ENCODE measurements at regions not wholly inside any gene's neighbourhood (a gene's known extent, or its start where the extent isn't known, plus 50 kb on each side); places are given as distances from the start of the nearest gene placed in this dataset.

GRCh38 chr16:52035436-52035835, 511.5 kb downstream of the TOX3 start:
- no peak overlapping the region for H3K27ac Mint-ChIP-seq
- TF ChIP-seq CTCF (IDR thresholded peaks at IDR 0.05): no peak
- no peak overlapping the region for H3K4me3 Mint-ChIP-seq
- H3K27me3 Mint-ChIP-seq (ENCODE audit: insufficient read depth): no peaks in the 10 kb centered on the region
- H3K36me3 Mint-ChIP-seq (ENCODE audit: low read depth): no peaks in the 10 kb centered on the region
- H3K9me3 Mint-ChIP-seq: peaks cover 14% of the 10 kb centered on the region; the same call in 1 of the 2 replicates
- DNase-seq: no peak
- H3K4me1 Mint-ChIP-seq (ENCODE audit: low read depth): no peaks in the 10 kb centered on the region

GRCh38 chr16:52034830-52035229, 512.1 kb downstream of the TOX3 start:
- DNase-seq: no peak
- H3K4me1 Mint-ChIP-seq (ENCODE audit: low read depth): no peaks in the 10 kb centered on the region
- H3K27me3 Mint-ChIP-seq (ENCODE audit: insufficient read depth): no peaks in the 10 kb centered on the region
- no peak overlapping the region for H3K27ac Mint-ChIP-seq
- no peaks in the 10 kb centered on the region for H3K36me3 Mint-ChIP-seq (ENCODE audit: low read depth)
- H3K4me3 Mint-ChIP-seq: no peak overlapping the region
- H3K9me3 Mint-ChIP-seq: peaks cover 20% of the 10 kb centered on the region; the same call in 1 of the 2 replicates
- TF ChIP-seq CTCF (IDR thresholded peaks at IDR 0.05): no peak

GRCh38 chr16:52033992-52034391, 513.0 kb downstream of the TOX3 start:
- no peaks in the 10 kb centered on the region for H3K27me3 Mint-ChIP-seq (ENCODE audit: insufficient read depth)
- no peak overlapping the region for H3K4me3 Mint-ChIP-seq
- no peaks in the 10 kb centered on the region for H3K36me3 Mint-ChIP-seq (ENCODE audit: low read depth)
- no peak for DNase-seq
- no peak overlapping the region for H3K27ac Mint-ChIP-seq
- TF ChIP-seq CTCF (IDR thresholded peaks at IDR 0.05): no peak
- no peaks in the 10 kb centered on the region for H3K4me1 Mint-ChIP-seq (ENCODE audit: low read depth)
- peaks cover 25% of the 10 kb centered on the region; the same call in 1 of the 2 replicates for H3K9me3 Mint-ChIP-seq

- TF ChIP-seq CTCF (IDR thresholded peaks at IDR 0.05): no peak
- Mint-ChIP-seq H3K36me3 (ENCODE audit: low read depth) (no peaks in the 10 kb centered on the region), H3K9me3 (peaks cover 5% of the 10 kb centered on the region), H3K4me1 (ENCODE audit: low read depth) (no peaks in the 10 kb centered on the region), H3K27ac (no peak overlapping the region), H3K27me3 (ENCODE audit: insufficient read depth) (no peaks in the 10 kb centered on the region; the same call in 1 of the 2 replicates), H3K4me3 (no peak overlapping the region)
- DNase-seq: no peak
These were observed 524.0 kb downstream of the TOX3 start for GRCh38 chr16:52022980-52023379.

GRCh38 chr16:52022177-52022576, 524.8 kb downstream of the TOX3 start:
- no peaks in the 10 kb centered on the region for H3K4me1 Mint-ChIP-seq (ENCODE audit: low read depth)
- no peak overlapping the region for H3K4me3 Mint-ChIP-seq
- no peak for DNase-seq
- H3K27ac Mint-ChIP-seq: no peak overlapping the region
- H3K36me3 Mint-ChIP-seq (ENCODE audit: low read depth): no peaks in the 10 kb centered on the region
- TF ChIP-seq CTCF (IDR thresholded peaks at IDR 0.05): no peak
- H3K27me3 Mint-ChIP-seq (ENCODE audit: insufficient read depth): no peaks in the 10 kb centered on the region; the same call in 1 of the 2 replicates
- H3K9me3 Mint-ChIP-seq: peaks cover 5% of the 10 kb centered on the region

- Mint-ChIP-seq H3K36me3 (ENCODE audit: low read depth) (peaks cover 5% of the 10 kb centered on the region; the same call in 1 of the 2 replicates), H3K4me1 (ENCODE audit: low read depth) (no peaks in the 10 kb centered on the region), H3K27ac (no peak overlapping the region), H3K4me3 (no peak overlapping the region), H3K27me3 (ENCODE audit: insufficient read depth) (no peaks in the 10 kb centered on the region), H3K9me3 (peaks cover 35% of the 10 kb centered on the region)
- no peak for DNase-seq
- TF ChIP-seq CTCF (IDR thresholded peaks at IDR 0.05): no peak
These were observed 530.6 kb downstream of the TOX3 start for GRCh38 chr16:52016387-52016786.

Data from HFFc6 (cell line).